ENCODE measurements at regions not wholly inside any gene's neighbourhood (a gene's known extent, or its start where the extent isn't known, plus 50 kb on each side); places are given as distances from the start of the nearest gene placed in this dataset.
A peak's percentile ranks its signal among the peaks of the same experiment; 100 is the strongest.

GRCh38 chr13:99911965-99912566 lies 59.5 kb downstream of the ZIC5 start:
- H3K27ac ChIP-seq = no peak overlapping the region
- intact Hi-C loops (cut with DNase I) = loop anchor here (10.0 kb wide), 1 partner anchor 603 kb away; no protein-coding TSS in a partner anchor
- no peak for DNase-seq
- peaks cover 30% of the 10 kb centered on the region for H3K4me1 ChIP-seq
- H3K4me3 ChIP-seq = no peak overlapping the region
- H3K27me3 ChIP-seq = no peaks in the 10 kb centered on the region
- H3K9me3 ChIP-seq = no peaks in the 10 kb centered on the region
- ATAC-seq = no peak
- TF ChIP-seq POLR2A (IDR thresholded peaks at IDR 0.05) = no peak
- TF ChIP-seq, protein P1, sequence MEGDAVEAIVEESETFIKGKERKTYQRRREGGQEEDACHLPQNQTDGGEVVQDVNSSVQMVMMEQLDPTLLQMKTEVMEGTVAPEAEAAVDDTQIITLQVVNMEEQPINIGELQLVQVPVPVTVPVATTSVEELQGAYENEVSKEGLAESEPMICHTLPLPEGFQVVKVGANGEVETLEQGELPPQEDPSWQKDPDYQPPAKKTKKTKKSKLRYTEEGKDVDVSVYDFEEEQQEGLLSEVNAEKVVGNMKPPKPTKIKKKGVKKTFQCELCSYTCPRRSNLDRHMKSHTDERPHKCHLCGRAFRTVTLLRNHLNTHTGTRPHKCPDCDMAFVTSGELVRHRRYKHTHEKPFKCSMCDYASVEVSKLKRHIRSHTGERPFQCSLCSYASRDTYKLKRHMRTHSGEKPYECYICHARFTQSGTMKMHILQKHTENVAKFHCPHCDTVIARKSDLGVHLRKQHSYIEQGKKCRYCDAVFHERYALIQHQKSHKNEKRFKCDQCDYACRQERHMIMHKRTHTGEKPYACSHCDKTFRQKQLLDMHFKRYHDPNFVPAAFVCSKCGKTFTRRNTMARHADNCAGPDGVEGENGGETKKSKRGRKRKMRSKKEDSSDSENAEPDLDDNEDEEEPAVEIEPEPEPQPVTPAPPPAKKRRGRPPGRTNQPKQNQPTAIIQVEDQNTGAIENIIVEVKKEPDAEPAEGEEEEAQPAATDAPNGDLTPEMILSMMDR (IDR thresholded peaks at IDR 0.05) = no peak
- no peaks in the 10 kb centered on the region for H3K36me3 ChIP-seq (replicated peaks in 1 of 2; ENCODE audit: insufficient read depth in 1 of 2, low read depth in 2 of 2)
- WGBS, 2 donors = 67 to 81% methylated on average over 8 of the region's 8 CpGs

DNA sequence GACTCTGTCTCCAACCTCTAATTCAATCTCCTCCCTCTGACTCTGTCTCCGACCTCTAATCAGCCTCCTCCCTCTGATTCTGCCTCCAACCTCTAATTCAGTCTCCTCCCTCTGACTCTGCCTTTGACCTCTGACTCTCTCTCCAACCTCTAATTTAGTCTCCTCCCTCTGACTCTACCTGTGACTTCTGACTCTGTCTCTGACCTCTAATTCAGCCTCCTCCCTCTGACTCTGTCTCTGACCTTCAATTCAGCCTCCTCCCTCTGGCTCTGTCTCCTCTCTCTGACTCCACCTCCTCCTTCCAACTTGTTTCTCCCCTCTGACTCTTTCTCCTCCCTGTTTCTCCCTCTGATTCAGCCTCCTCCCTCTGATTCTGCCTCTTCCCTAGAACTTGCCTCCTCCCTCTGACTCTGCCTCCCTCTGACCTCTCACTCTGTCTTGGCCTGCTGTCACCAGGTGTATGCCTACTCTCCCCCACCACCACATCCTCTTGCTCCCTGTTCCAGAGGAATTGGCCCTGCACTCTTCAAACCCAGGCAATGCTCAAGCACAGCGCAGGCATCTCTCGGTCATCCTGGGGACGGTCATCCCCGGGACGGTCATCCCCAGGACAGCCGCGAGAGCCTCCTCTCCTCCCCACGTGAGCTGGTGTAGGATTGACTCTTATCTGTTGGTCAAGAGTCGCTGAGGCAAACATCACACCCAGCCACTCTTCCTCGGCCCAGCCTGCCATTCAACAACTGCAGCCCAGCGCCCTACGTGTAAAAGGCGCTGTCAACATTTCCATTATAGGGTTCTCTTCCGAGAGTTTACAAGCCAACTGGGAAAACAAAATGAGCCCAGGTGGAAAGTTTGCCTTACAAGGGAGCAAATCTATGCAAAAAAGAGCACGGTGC lies 60.2 kb downstream of the ZIC5 start:
- no peak for ATAC-seq
- WGBS, 2 donors = 73 to 80% methylated on average over 15 to 16 of the region's 16 CpGs
- intact Hi-C loops (cut with DNase I) = loop anchor here (10.0 kb wide), 1 partner anchor 603 kb away; no protein-coding TSS in a partner anchor

GRCh38 chr13:99909836-99910619 lies 61.5 kb downstream of the ZIC5 start:
- Histone ChIP-seq H3K27me3 (no peaks in the 10 kb centered on the region), H3K36me3 (replicated peaks in 1 of 2; ENCODE audit: insufficient read depth in 1 of 2, low read depth in 2 of 2) (no peaks in the 10 kb centered on the region), H3K4me3 (no peak overlapping the region), H3K4me1 (peaks cover 30% of the 10 kb centered on the region), H3K27ac (peak overlapping the region in 2 of 4 donors; percentile 28 to 40), H3K9me3 (no peaks in the 10 kb centered on the region)
- 22 to 26% methylated on average over 5 of the region's 5 CpGs for WGBS, 2 donors
- DNase-seq = peak; percentile 69 to 84 (median 73)
- peak; percentile 57 for ATAC-seq
- intact Hi-C loops (cut with DNase I) = loop anchor here (10.0 kb wide), 1 partner anchor 605 kb away; no protein-coding TSS in a partner anchor
- TF ChIP-seq, protein P1 (IDR thresholded peaks at IDR 0.05) = no peak
- no peak for TF ChIP-seq POLR2A (IDR thresholded peaks at IDR 0.05)

More for the DNA sequence above, 60.2 kb downstream of the ZIC5 start:
- no peaks in the 10 kb centered on the region for H3K36me3 ChIP-seq (replicated peaks in 1 of 2; ENCODE audit: insufficient read depth in 1 of 2, low read depth in 2 of 2)
- no peak overlapping the region for H3K4me3 ChIP-seq
- DNase-seq = no peak
- H3K27me3 ChIP-seq = no peaks in the 10 kb centered on the region
- H3K27ac ChIP-seq = no peak overlapping the region
- peaks cover 30% of the 10 kb centered on the region for H3K4me1 ChIP-seq
- H3K9me3 ChIP-seq = no peaks in the 10 kb centered on the region
- TF ChIP-seq POLR2A (IDR thresholded peaks at IDR 0.05) = no peak
- TF ChIP-seq, protein P1 (IDR thresholded peaks at IDR 0.05) = no peak

DNA sequence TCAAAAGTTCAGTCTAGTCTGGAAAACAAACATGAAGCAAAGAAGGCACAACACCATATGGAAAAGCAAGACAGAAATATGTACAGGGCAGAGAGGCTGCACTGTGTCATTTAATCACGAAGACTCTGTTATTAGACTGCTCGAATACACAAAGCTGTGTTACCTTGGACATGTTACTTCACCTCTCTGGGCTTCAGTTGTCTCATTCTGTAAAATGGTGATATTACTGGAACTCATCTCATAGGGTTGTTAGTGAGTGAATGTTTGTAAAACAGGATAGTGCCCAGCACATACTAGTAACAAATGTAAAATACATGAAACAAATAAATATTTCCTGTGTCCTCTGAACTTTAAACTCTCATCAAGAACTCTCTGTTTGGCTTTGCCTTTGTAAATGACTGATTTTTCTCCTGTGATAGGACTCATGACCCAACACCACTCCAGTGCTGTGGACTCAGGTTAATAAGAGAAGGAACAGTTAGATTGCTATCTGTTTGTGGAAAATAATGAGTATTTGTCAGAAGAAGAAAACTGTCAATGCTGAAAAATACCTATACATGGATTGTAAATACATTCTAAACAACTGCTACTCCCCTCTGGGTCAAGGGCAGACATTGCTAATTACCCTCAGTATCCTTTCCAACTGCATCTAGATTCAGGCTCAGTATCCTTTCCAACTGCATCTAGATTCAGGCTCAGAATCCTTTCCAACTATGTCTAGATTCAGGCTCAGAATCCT lies 62.3 kb downstream of the ZIC5 start:
- Histone ChIP-seq H3K4me3 (no peak overlapping the region), H3K9me3 (no peaks in the 10 kb centered on the region), H3K27me3 (no peaks in the 10 kb centered on the region), H3K36me3 (replicated peaks in 1 of 2; ENCODE audit: insufficient read depth in 1 of 2, low read depth in 2 of 2) (no peaks in the 10 kb centered on the region), H3K4me1 (peaks cover 30% of the 10 kb centered on the region), H3K27ac (peak overlapping the region in 2 of 4 donors; percentile 40 to 77)
- ATAC-seq = no peak
- TF ChIP-seq POLR2A (IDR thresholded peaks at IDR 0.05) = no peak
- no peak for DNase-seq
- intact Hi-C loops (cut with DNase I) = no loop called here
- WGBS, 2 donors = 83% methylated on average over 2 of the region's 2 CpGs
